ENCODE measurements at regions not wholly inside any gene's neighbourhood (a gene's known extent, or its start where the extent isn't known, plus 50 kb on each side); places are given as distances from the start of the nearest gene placed in this dataset.

DNA sequence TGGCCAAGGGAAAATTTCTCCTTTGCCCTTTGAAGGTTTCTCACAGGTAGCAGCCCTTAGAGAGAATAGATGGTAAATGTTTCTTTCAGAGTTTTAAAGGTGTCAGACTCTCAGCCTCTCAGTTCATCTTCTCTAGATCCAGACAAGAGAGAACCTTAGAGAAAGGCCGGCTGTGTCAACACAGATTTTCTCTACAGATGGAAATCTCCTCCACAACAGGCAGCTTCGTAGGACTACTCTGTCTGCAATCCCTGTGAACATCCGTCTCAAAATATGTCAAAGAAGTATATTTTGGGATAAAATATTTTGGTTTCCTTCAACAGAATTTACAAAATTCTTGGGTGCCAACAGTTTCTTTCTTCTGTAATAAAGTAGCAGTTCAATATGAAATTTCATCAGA lies 282.1 kb upstream of the POU1F1 start:
- TF ChIP-seq, protein P1, sequence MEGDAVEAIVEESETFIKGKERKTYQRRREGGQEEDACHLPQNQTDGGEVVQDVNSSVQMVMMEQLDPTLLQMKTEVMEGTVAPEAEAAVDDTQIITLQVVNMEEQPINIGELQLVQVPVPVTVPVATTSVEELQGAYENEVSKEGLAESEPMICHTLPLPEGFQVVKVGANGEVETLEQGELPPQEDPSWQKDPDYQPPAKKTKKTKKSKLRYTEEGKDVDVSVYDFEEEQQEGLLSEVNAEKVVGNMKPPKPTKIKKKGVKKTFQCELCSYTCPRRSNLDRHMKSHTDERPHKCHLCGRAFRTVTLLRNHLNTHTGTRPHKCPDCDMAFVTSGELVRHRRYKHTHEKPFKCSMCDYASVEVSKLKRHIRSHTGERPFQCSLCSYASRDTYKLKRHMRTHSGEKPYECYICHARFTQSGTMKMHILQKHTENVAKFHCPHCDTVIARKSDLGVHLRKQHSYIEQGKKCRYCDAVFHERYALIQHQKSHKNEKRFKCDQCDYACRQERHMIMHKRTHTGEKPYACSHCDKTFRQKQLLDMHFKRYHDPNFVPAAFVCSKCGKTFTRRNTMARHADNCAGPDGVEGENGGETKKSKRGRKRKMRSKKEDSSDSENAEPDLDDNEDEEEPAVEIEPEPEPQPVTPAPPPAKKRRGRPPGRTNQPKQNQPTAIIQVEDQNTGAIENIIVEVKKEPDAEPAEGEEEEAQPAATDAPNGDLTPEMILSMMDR (IDR thresholded peaks at IDR 0.05; ENCODE audit: borderline replicate concordance, extremely low read depth, low read length, poor library complexity, severe bottlenecking), result no peak
- TF ChIP-seq EZH2 (IDR thresholded peaks at IDR 0.05; ENCODE audit: borderline replicate concordance, low read depth, low read length, severe bottlenecking), result no peak

Measured in DND-41 (cell line).